Osteocyte (in vitro differentiated cells): ENCODE measurements at regions not wholly inside any gene's neighbourhood (a gene's known extent, or its start where the extent isn't known, plus 50 kb on each side); places are given as distances from the start of the nearest gene placed in this dataset.
"Not testable (repeated sequence)": the region's sequence is repeated elsewhere in the genome, so short reads cannot be mapped to it uniquely, and the experiment has no call there.

ENCODE experiments used
- DNase-seq: peaks from one replicate; pipeline ENCODE4 v3.0.0; 2021; ENCODE audit warnings: mixed read lengths; ENCODE audit not compliant: unreplicated experiment; ENCODE audit errors: extremely low spot score
- H3K27ac Mint-ChIP-seq: one replicate; pipeline ENCODE4 v1.8.0; 2021; ENCODE audit warnings: mild to moderate bottlenecking, mixed read lengths; ENCODE audit not compliant: unreplicated experiment
- H3K27me3 Mint-ChIP-seq: one replicate; pipeline ENCODE4 v1.8.0; 2021; ENCODE audit warnings: mixed read lengths; ENCODE audit not compliant: unreplicated experiment
- H3K36me3 Mint-ChIP-seq: one replicate; pipeline ENCODE4 v1.8.0; 2021; ENCODE audit warnings: mixed read lengths; ENCODE audit not compliant: unreplicated experiment
- H3K4me1 Mint-ChIP-seq: one replicate; pipeline ENCODE4 v1.8.0; 2021; ENCODE audit warnings: mixed read lengths; ENCODE audit not compliant: unreplicated experiment
- H3K4me3 Mint-ChIP-seq: one replicate; pipeline ENCODE4 v1.8.0; 2021; ENCODE audit warnings: mild to moderate bottlenecking, moderate library complexity, mixed read lengths; ENCODE audit not compliant: unreplicated experiment
- H3K9me3 Mint-ChIP-seq: one replicate; pipeline ENCODE4 v1.8.0; 2021; ENCODE audit warnings: mixed read lengths; ENCODE audit not compliant: unreplicated experiment
- TF ChIP-seq, protein P1 (sequence below): fragments of 200-600 bp; sonication (generic); IDR thresholded peaks from 2 replicates; pipeline ENCODE4 v1.5.0; 2021; ENCODE audit warnings: antibody characterized with exemption, mild to moderate bottlenecking, moderate library complexity

GRCh38 chr4:186805020-186805820 is 81.6 kb upstream of the FAT1 start:
- Mint-ChIP-seq H3K4me3 (no peak overlapping the region), H3K27ac (no peak overlapping the region), H3K27me3 (no peaks in the 10 kb centered on the region), H3K4me1 (peaks cover 13% of the 10 kb centered on the region), H3K36me3 (no peaks in the 10 kb centered on the region), H3K9me3 (peaks cover 2% of the 10 kb centered on the region)
- no peak for DNase-seq
- TF ChIP-seq, protein P1, sequence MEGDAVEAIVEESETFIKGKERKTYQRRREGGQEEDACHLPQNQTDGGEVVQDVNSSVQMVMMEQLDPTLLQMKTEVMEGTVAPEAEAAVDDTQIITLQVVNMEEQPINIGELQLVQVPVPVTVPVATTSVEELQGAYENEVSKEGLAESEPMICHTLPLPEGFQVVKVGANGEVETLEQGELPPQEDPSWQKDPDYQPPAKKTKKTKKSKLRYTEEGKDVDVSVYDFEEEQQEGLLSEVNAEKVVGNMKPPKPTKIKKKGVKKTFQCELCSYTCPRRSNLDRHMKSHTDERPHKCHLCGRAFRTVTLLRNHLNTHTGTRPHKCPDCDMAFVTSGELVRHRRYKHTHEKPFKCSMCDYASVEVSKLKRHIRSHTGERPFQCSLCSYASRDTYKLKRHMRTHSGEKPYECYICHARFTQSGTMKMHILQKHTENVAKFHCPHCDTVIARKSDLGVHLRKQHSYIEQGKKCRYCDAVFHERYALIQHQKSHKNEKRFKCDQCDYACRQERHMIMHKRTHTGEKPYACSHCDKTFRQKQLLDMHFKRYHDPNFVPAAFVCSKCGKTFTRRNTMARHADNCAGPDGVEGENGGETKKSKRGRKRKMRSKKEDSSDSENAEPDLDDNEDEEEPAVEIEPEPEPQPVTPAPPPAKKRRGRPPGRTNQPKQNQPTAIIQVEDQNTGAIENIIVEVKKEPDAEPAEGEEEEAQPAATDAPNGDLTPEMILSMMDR = no peak

- H3K4me1 Mint-ChIP-seq = peaks cover 13% of the 10 kb centered on the region
- not testable (repeated sequence) for H3K36me3 Mint-ChIP-seq, DNase-seq, H3K27ac Mint-ChIP-seq, H3K27me3 Mint-ChIP-seq, H3K4me3 Mint-ChIP-seq, H3K9me3 Mint-ChIP-seq
Observed at GRCh38 chr4:186805917-186806316, 82.3 kb upstream of the FAT1 start.

DNA sequence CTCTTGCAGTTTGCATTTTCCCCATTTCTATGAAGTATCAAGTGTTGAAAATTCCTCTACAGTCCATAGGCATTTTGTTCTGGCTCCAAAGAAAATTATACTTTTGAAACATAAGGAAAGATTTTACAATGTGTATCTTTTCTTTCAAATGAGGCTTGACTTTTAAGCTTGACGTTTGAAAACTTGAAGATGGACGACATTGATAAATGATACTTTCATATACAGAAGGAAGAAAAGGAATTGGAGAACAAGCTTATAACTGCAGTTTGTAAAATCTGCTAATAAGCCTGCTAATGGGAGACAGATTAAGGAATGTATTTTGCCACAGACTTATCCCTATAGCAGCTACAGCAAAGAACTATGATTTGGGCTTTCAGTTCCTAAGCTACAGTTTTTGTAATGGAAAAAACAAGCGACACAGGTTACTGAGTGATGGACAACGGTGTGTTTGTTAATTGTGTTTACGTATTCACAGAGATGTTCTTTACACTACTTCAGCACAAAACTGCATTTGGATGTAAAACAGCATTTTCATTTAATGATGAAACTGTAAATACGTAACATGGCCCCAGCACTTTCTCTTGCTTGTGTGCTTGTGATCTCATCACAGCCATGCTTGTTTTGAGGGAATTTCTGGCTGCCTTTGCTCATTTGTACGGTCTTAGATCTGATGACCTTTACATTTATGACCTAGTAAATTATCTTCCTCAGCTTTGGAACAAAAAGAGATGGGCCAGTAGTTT is 83.2 kb upstream of the FAT1 start:
- no peaks in the 10 kb centered on the region for H3K36me3 Mint-ChIP-seq
- H3K27ac Mint-ChIP-seq = peak overlapping the region; percentile 50
- TF ChIP-seq, protein P1 = no peak

DNA sequence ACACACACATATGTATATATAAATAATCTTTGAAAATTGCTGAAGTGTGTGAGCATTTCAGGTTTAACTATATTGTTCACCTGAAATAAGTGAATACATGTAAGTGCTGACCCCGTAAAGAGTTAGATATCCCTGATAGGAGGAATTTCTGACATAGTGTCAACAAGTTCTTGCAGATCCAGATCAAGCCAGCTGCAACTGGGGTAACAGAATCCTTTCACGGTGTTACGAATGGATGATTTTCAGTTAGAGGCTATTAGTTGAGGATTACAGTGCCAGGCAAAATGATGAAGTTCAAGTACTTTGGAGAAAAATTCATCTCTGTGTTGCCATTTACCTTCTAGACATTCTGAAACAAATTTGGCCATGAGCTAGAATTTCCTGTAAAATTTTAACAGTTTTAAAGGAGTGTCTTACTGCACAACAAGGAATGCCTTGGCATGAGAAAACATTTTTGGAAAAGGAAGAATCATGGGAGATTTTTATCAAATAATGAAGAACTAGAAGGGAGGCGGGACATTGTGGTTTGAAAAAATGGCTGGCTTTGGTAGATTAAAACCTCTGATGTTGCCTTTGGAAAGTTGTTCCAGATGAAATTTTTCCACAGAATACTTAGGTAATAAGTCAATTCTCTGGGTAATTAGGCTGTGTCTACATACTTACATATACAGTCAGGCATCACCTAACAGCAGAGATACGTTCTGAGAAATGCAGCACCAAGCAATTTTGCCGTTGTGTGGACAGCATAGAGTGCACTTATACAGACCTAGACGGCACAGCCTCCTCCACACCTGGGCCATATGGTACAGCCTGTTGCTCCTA is 84.4 kb upstream of the FAT1 start:
- H3K4me3 Mint-ChIP-seq = no peak overlapping the region
- no peak overlapping the region for H3K27ac Mint-ChIP-seq
- peaks cover 5% of the 10 kb centered on the region for H3K9me3 Mint-ChIP-seq
- H3K36me3 Mint-ChIP-seq = no peaks in the 10 kb centered on the region
- peaks cover 13% of the 10 kb centered on the region for H3K4me1 Mint-ChIP-seq
- H3K27me3 Mint-ChIP-seq = no peaks in the 10 kb centered on the region
- TF ChIP-seq, protein P1 = no peak
- DNase-seq = no peak

More for the DNA sequence above, 83.2 kb upstream of the FAT1 start:
- peaks cover 13% of the 10 kb centered on the region for H3K4me1 Mint-ChIP-seq
- H3K9me3 Mint-ChIP-seq = peaks cover 5% of the 10 kb centered on the region
- no peak for DNase-seq
- no peak overlapping the region for H3K4me3 Mint-ChIP-seq
- H3K27me3 Mint-ChIP-seq = no peaks in the 10 kb centered on the region

DNA sequence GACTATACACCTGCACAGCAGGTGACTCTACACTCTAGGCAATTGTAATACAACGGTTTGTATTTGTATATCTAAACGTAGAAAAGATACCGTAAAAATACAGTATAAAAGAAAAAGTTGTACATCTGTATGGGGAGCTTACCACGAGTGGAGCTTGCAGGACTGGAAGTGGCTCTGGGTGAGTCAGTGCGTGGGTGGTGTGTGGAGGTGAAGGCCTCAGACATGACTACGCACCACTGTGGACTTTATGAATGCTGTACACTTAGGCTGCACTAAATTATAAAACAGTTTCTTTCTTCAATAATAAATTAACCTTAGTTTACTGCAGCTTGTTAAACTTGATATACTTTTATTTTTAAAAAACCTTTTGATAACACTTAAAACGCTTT is 85.0 kb upstream of the FAT1 start:
- Mint-ChIP-seq H3K27ac (no peak overlapping the region), H3K27me3 (no peaks in the 10 kb centered on the region), H3K4me3 (no peak overlapping the region), H3K4me1 (peaks cover 13% of the 10 kb centered on the region), H3K36me3 (no peaks in the 10 kb centered on the region), H3K9me3 (peaks cover 5% of the 10 kb centered on the region)
- TF ChIP-seq, protein P1 = no peak
- no peak for DNase-seq
